IPS DF 19.7 (cell line): ENCODE measurements at regions not wholly inside any gene's neighbourhood (a gene's known extent, or its start where the extent isn't known, plus 50 kb on each side); places are given as distances from the start of the nearest gene placed in this dataset.
"Not testable (repeated sequence)": the region's sequence is repeated elsewhere in the genome, so short reads cannot be mapped to it uniquely, and the experiment has no call there.

Experiments used
- DNase-seq: peaks from one replicate; pipeline ENCODE4 v3.0.0-alpha.2; 2013; ENCODE audit warnings: low read depth, low spot score

- DNase-seq = no peak
These were observed 85.6 kb downstream of the OLFM1 start for GRCh38 chr9:135173066-135173465.

GRCh38 chr9:135174248-135174647 is 86.8 kb downstream of the OLFM1 start:
- DNase-seq = no peak

GRCh38 chr9:135174981-135175380 is 87.5 kb downstream of the OLFM1 start:
- no peak for DNase-seq

- no peak for DNase-seq
These were observed 88.8 kb downstream of the OLFM1 start for GRCh38 chr9:135176284-135176683.

- DNase-seq = not testable (repeated sequence)
These were observed 90.1 kb downstream of the OLFM1 start for GRCh38 chr9:135177562-135177961.

- no peak for DNase-seq
These were observed 91.0 kb downstream of the OLFM1 start for GRCh38 chr9:135178498-135178897.

- no peak for DNase-seq
These were observed 91.6 kb downstream of the OLFM1 start for GRCh38 chr9:135179041-135179440.

GRCh38 chr9:135179976-135180375 is 92.5 kb downstream of the OLFM1 start:
- no peak for DNase-seq

- no peak for DNase-seq
These were observed 93.1 kb downstream of the OLFM1 start for GRCh38 chr9:135180586-135180985.

- no peak for DNase-seq
These were observed 93.9 kb downstream of the OLFM1 start for GRCh38 chr9:135181336-135181735.

GRCh38 chr9:135181841-135182240 is 94.4 kb downstream of the OLFM1 start:
- not testable (repeated sequence) for DNase-seq

- DNase-seq = no peak
These were observed 95.6 kb downstream of the OLFM1 start for GRCh38 chr9:135183069-135183468.

GRCh38 chr9:135183528-135184180 is 96.2 kb downstream of the OLFM1 start:
- DNase-seq = no peak

GRCh38 chr9:135184181-135185053 is 96.9 kb downstream of the OLFM1 start:
- no peak for DNase-seq

GRCh38 chr9:135185060-135185459 is 97.6 kb downstream of the OLFM1 start:
- DNase-seq = no peak

- DNase-seq = no peak
These were observed 99.0 kb downstream of the OLFM1 start for GRCh38 chr9:135186248-135187164.

- no peak for DNase-seq
These were observed 99.9 kb downstream of the OLFM1 start for GRCh38 chr9:135187365-135187764.

- no peak for DNase-seq
These were observed 101.2 kb downstream of the OLFM1 start for GRCh38 chr9:135188681-135189151.

- no peak for DNase-seq
These were observed 102.0 kb downstream of the OLFM1 start for GRCh38 chr9:135189497-135189896.

GRCh38 chr9:135190789-135191577 is 103.5 kb downstream of the OLFM1 start:
- no peak for DNase-seq

- no peak for DNase-seq
These were observed 105.2 kb downstream of the OLFM1 start for GRCh38 chr9:135192686-135193085.
